HepG2 (cell line): ENCODE measurements at regions not wholly inside any gene's neighbourhood (a gene's known extent, or its start where the extent isn't known, plus 50 kb on each side); places are given as distances from the start of the nearest gene placed in this dataset.

Source experiments
- ATAC-seq: fragments of 200-7000 bp; cut with Tn5 transposase; 3 replicates; pipeline ENCODE4 v1.9.1; 2020; ENCODE audit warnings: mild to moderate bottlenecking, moderate library complexity
- BruUV-seq: library from RNA; stranded (reverse); fragments of 400-500 nt; replicated peaks from 2 replicates; lab custom pipeline; 2021; lab: Mats Ljungman, UMichigan
- CTCF ChIA-PET: fragments of 300-600 bp; formaldehyde crosslinking; extraction: SDS; loops from one replicate; lab custom pipeline; 2021; ENCODE audit warnings: low total read pairs, inconsistent platforms, low intra/inter-chr PET ratio; lab: Yijun Ruan, JAX
- POLR2A ChIA-PET: fragments of 350-600 bp; sonication (Branson Sonifier 250); formaldehyde crosslinking; loops from one replicate; lab custom pipeline; 2020; ENCODE audit warnings: antibody characterized with exemption, inconsistent platforms; lab: Yijun Ruan, JAX
- DNase-seq: peaks from one replicate; pipeline ENCODE4 v3.0.0-alpha.2; 2015; ENCODE audit warnings: low spot score
- FAIRE-seq: peaks from 3 replicates; lab custom pipeline; 2011; peaks lifted over from hg19 to GRCh38; lab: Jason Lieb, UNC
- H2AFZ ChIP-seq: one replicate; pipeline ENCODE4 v1.6.1; 2011; ENCODE audit warnings: low read length, inconsistent platforms
- H3K27ac ChIP-seq: fragments of 300-600 bp; 3 replicates; pipeline ENCODE4 v1.8.0; 2011; ENCODE audit warnings: mixed run types, mild to moderate bottlenecking, mixed read lengths, low read length, inconsistent platforms; ENCODE audit not compliant: insufficient read depth; ENCODE audit errors: extremely low read length
- H3K27me3 ChIP-seq, 2 experiments: fragments of 200-600 bp in 1 of 2; 2 replicates in 1 of 2; 3 replicates in 1 of 2; pipeline versions ENCODE4 v1.6.0 to v1.8.0; 2011; ENCODE audit warnings: low read length in 2 of 2, mild to moderate bottlenecking in 2 of 2, moderate library complexity in 2 of 2, inconsistent platforms in 1 of 2; ENCODE audit not compliant: insufficient read depth in 2 of 2, control insufficient read depth in 1 of 2
- H3K36me3 ChIP-seq, 2 experiments: fragments of 200-600 bp in 1 of 2; replicated peaks in 1 of 2; 2 replicates in 1 of 2; 3 replicates in 1 of 2; pipeline versions ENCODE4 v1.5.1 to v1.8.0; 2011; ENCODE audit warnings: low read length in 2 of 2, inconsistent platforms in 1 of 2; ENCODE audit not compliant: insufficient read depth in 2 of 2, control insufficient read depth in 1 of 2
- H3K4me1 ChIP-seq: 2 replicates; pipeline ENCODE4 v1.5.1; 2012; ENCODE audit warnings: low read length, inconsistent platforms; ENCODE audit not compliant: insufficient read depth
- H3K4me2 ChIP-seq: 2 replicates; pipeline ENCODE4 v1.6.0; 2011; ENCODE audit warnings: low read depth, low read length, inconsistent platforms
- H3K4me3 ChIP-seq, 3 experiments: fragments of 200-600 bp in 1 of 3; sonication (generic), shearing (Covaris generic) in 1 of 3; replicated peaks in 1 of 3; 2 replicates each; pipeline ENCODE4 v1.5.1; 2011 to 2016; ENCODE audit warnings: low read length in 3 of 3, inconsistent platforms in 2 of 3, low read depth in 2 of 3, mild to moderate bottlenecking in 2 of 3, control low read depth in 1 of 3, mixed read lengths in 1 of 3; ENCODE audit not compliant: insufficient read depth in 1 of 3
- H3K79me2 ChIP-seq: one replicate; pipeline ENCODE4 v1.6.1; 2011; ENCODE audit warnings: low read length, inconsistent platforms; ENCODE audit not compliant: insufficient read depth
- H3K9ac ChIP-seq: 2 replicates; pipeline ENCODE4 v1.6.0; 2011; ENCODE audit warnings: mild to moderate bottlenecking, low read depth, low read length, inconsistent platforms; ENCODE audit not compliant: insufficient read depth
- H3K9me3 ChIP-seq: 2 replicates; pipeline ENCODE4 v1.5.1; 2012; ENCODE audit warnings: mild to moderate bottlenecking, low read length
- H4K20me1 ChIP-seq: 2 replicates; pipeline ENCODE4 v1.6.0; 2011; ENCODE audit warnings: inconsistent platforms, mild to moderate bottlenecking, low read length, moderate library complexity; ENCODE audit not compliant: insufficient read depth
- ARID2 ChIP-seq: sonication (generic); formaldehyde crosslinking; IDR thresholded peaks from 2 replicates; pipeline ENCODE4 v1.8.1; 2022; ENCODE audit warnings: mild to moderate bottlenecking, missing genetic modification reagents, borderline replicate concordance
- BCL3 ChIP-seq: sonication (generic); formaldehyde crosslinking; IDR thresholded peaks from 2 replicates; pipeline ENCODE4 v1.5.1; 2020; ENCODE audit warnings: mild to moderate bottlenecking, missing genetic modification reagents, moderate library complexity
- EED ChIP-seq: sonication (generic); formaldehyde crosslinking; IDR thresholded peaks from 2 replicates; pipeline ENCODE4 v1.5.0; 2020; ENCODE audit warnings: mild to moderate bottlenecking, missing genetic modification reagents
- ERF ChIP-seq: IDR thresholded peaks from 2 replicates; pipeline ENCODE4 v1.6.1; 2018; ENCODE audit warnings: missing biosample characterization, missing genetic modification reagents
- FUBP1 ChIP-seq: sonication (generic); formaldehyde crosslinking; IDR thresholded peaks from 2 replicates; pipeline ENCODE4 v1.5.1; 2020; ENCODE audit warnings: missing genetic modification reagents, mild to moderate bottlenecking, borderline replicate concordance
- MEIS1 ChIP-seq: sonication (generic); formaldehyde crosslinking; IDR thresholded peaks from 2 replicates; pipeline ENCODE4 v1.9.0; 2021; ENCODE audit warnings: mild to moderate bottlenecking, missing genetic modification reagents, moderate library complexity, borderline replicate concordance
- MLLT10 ChIP-seq: sonication (generic); formaldehyde crosslinking; IDR thresholded peaks from 2 replicates; pipeline ENCODE4 v1.4.0; 2020; ENCODE audit warnings: missing genetic modification reagents
- NFE2 ChIP-seq: sonication (generic); formaldehyde crosslinking; IDR thresholded peaks from 2 replicates; pipeline ENCODE4 v1.4.0; 2020; ENCODE audit warnings: missing genetic modification reagents
- PAWR ChIP-seq: sonication (generic); formaldehyde crosslinking; IDR thresholded peaks from 2 replicates; pipeline ENCODE4 v1.4.0; 2020; ENCODE audit warnings: missing genetic modification reagents, mild to moderate bottlenecking, borderline replicate concordance
- PCBP2 ChIP-seq: fragments of 200-400 bp; formaldehyde crosslinking; optimal IDR thresholded peaks from 2 replicates; pipeline ENCODE3; 2018; ENCODE audit warnings: low read length, low read depth; ENCODE audit not compliant: poor library complexity, severe bottlenecking
- REL ChIP-seq: sonication (generic); formaldehyde crosslinking; conservative IDR thresholded peaks from 2 replicates; pipeline ENCODE4 v1.8.0; 2022; ENCODE audit warnings: mild to moderate bottlenecking, missing genetic modification reagents, moderate library complexity
- SMAD3 ChIP-seq: sonication (generic); formaldehyde crosslinking; IDR thresholded peaks from 2 replicates; pipeline ENCODE4 v1.4.0; 2020; ENCODE audit warnings: missing genetic modification reagents
- SPEN ChIP-seq: sonication (generic); formaldehyde crosslinking; IDR thresholded peaks from 2 replicates; pipeline ENCODE4 v1.5.1; 2020; ENCODE audit warnings: low read depth, mild to moderate bottlenecking, missing genetic modification reagents
- ZBTB37 ChIP-seq: sonication (generic); formaldehyde crosslinking; IDR thresholded peaks from 2 replicates; pipeline ENCODE4 v1.4.0; 2020; ENCODE audit warnings: mild to moderate bottlenecking, missing genetic modification reagents
- ZNF124 ChIP-seq: sonication (generic); formaldehyde crosslinking; IDR thresholded peaks from 2 replicates; pipeline ENCODE4 v1.4.0; 2020; ENCODE audit warnings: missing genetic modification reagents
- ZNF770 ChIP-seq: sonication (generic); formaldehyde crosslinking; IDR thresholded peaks from 2 replicates; pipeline ENCODE4 v1.5.0; 2020; ENCODE audit warnings: mild to moderate bottlenecking, missing genetic modification reagents
- in situ Hi-C: cut with HindIII; loops from 2 replicates; pipeline ENCODE4 v1.10.0; 2017; ENCODE audit warnings: low pct_unique_long_range_greater_than_20kb; ENCODE audit not compliant: extremely low pct_ligation_motif_present
- intact Hi-C: fragments of 100-400 bp; cut with micrococcal nuclease; formaldehyde crosslinking; loops from one replicate; pipeline ENCODE4 v1.10.0; 2022; ENCODE audit not compliant: unreplicated experiment
- TF ChIP-seq, protein P1 (sequence below): sonication (generic); formaldehyde crosslinking; IDR thresholded peaks from 2 replicates; pipeline ENCODE4 v1.8.0; 2022; ENCODE audit warnings: missing genetic modification reagents, mild to moderate bottlenecking, borderline replicate concordance

DNA sequence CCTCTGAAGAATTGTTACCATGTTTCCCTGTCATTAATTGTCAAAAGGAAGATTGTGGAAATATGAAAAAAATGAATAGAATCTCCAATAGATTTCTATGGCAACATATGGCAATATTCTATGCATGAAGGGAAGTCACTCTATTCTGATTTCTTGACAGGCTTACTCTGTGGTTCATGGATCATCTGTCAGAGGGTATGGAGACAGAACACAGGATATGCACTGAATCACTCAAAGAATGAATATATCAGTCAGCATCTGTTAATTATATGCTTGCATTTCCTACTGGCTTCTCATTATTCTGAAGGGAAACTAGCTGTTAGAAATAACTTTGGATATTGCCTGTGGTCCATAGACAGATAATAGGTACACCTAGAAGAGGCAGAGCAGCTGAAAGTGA is 918.9 kb downstream of the DTWD2 start (continued):
- no peak for TF ChIP-seq ZBTB37 (CRISPR knock-in tag)
- TF ChIP-seq BCL3, result no peak
- no peak for TF ChIP-seq SPEN (CRISPR knock-in tag)

DNA sequence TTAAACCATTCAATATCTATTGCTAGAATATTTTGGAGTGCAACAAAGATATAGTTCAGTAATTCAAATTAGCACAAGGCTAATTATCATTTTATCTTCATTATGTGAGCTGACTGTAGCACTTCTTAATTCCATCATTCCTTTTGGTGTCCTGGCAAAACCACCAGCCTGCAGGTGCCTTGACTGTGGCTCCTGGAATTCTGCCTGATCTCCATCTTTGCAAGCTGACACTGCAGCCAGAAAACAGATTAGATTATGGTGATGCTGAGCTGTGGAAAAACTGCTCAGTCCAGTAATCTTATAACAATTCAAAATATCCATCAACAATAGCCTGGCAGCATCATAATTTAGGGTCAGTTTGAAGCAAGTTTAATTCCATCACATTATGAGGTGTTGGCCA is 919.5 kb downstream of the DTWD2 start:
- no peak overlapping the region for H3K27ac ChIP-seq
- in situ Hi-C loops, result no loop called here
- H4K20me1 ChIP-seq, result no peaks in the 10 kb centered on the region
- no peaks in the 10 kb centered on the region for H3K9me3 ChIP-seq
- BruUV-seq, result no TSS peak
- no peak overlapping the region for H3K4me2 ChIP-seq
- H3K4me1 ChIP-seq, result no peaks in the 10 kb centered on the region
- CTCF ChIA-PET, result no interaction called here
- DNase-seq (no peak), FAIRE-seq (no peak), ATAC-seq (no peak)
- no peaks in the 10 kb centered on the region for H3K79me2 ChIP-seq
- intact Hi-C loops, result no loop called here
- no peaks in the 10 kb centered on the region for H3K36me3 ChIP-seq
- H3K4me3 ChIP-seq, result no peak overlapping the region
- H2AFZ ChIP-seq, result no peak overlapping the region
- POLR2A ChIA-PET, result no interaction called here
- H3K9ac ChIP-seq, result no peak overlapping the region
- no peaks in the 10 kb centered on the region for H3K27me3 ChIP-seq
- TF ChIP-seq FUBP1 (CRISPR knock-in tag), result no peak
- TF ChIP-seq, protein P1, sequence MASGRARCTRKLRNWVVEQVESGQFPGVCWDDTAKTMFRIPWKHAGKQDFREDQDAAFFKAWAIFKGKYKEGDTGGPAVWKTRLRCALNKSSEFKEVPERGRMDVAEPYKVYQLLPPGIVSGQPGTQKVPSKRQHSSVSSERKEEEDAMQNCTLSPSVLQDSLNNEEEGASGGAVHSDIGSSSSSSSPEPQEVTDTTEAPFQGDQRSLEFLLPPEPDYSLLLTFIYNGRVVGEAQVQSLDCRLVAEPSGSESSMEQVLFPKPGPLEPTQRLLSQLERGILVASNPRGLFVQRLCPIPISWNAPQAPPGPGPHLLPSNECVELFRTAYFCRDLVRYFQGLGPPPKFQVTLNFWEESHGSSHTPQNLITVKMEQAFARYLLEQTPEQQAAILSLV (CRISPR knock-in tag), result no peak
- no peak for TF ChIP-seq ZNF124 (CRISPR knock-in tag)
- TF ChIP-seq ARID2 (CRISPR knock-in tag), result no peak
- TF ChIP-seq MLLT10 (CRISPR knock-in tag), result no peak
- TF ChIP-seq ZNF770 (CRISPR knock-in tag), result no peak
- no peak for TF ChIP-seq ERF (CRISPR knock-in tag)
- no peak for TF ChIP-seq NFE2 (CRISPR knock-in tag)
- TF ChIP-seq SMAD3 (CRISPR knock-in tag), result no peak
- no peak for TF ChIP-seq MEIS1 (CRISPR knock-in tag)
- TF ChIP-seq PAWR (CRISPR knock-in tag), result no peak
- no peak for TF ChIP-seq REL (CRISPR knock-in tag)
- no peak for TF ChIP-seq PCBP2
- TF ChIP-seq EED, result no peak
